DND-41 (cell line): ENCODE measurements at regions not wholly inside any gene's neighbourhood (a gene's known extent, or its start where the extent isn't known, plus 50 kb on each side); places are given as distances from the start of the nearest gene placed in this dataset.

ENCODE experiments used
- CTCF ChIP-seq: IDR thresholded peaks from 2 replicates; pipeline ENCODE4 v1.5.1; 2012; ENCODE audit warnings: borderline replicate concordance, low read length, moderate library complexity, mild to moderate bottlenecking; ENCODE audit not compliant: poor library complexity, severe bottlenecking; ENCODE audit errors: extremely low read depth
- EZH2 ChIP-seq: IDR thresholded peaks from 3 replicates; pipeline ENCODE4 v1.6.1; 2012; ENCODE audit warnings: borderline replicate concordance, low read depth, mild to moderate bottlenecking, moderate library complexity, low read length, inconsistent platforms; ENCODE audit not compliant: severe bottlenecking

- TF ChIP-seq CTCF (no peak), EZH2 (no peak)
Measured at GRCh38 chr4:18463987-18464559, 442.5 kb upstream of the LCORL start.
